VCaP (cell line): ENCODE measurements at regions not wholly inside any gene's neighbourhood (a gene's known extent, or its start where the extent isn't known, plus 50 kb on each side); places are given as distances from the start of the nearest gene placed in this dataset.

Experiments used
- H3K27ac ChIP-seq: fragments of 450-650 bp; 2 replicates; pipeline ENCODE4 v1.5.1; 2017
- TF ChIP-seq, protein P1 (sequence below): fragments of 450-650 bp; conservative IDR thresholded peaks from 2 replicates; pipeline ENCODE4 v1.5.1; 2017; ENCODE audit warnings: mild to moderate bottlenecking, moderate library complexity

DNA sequence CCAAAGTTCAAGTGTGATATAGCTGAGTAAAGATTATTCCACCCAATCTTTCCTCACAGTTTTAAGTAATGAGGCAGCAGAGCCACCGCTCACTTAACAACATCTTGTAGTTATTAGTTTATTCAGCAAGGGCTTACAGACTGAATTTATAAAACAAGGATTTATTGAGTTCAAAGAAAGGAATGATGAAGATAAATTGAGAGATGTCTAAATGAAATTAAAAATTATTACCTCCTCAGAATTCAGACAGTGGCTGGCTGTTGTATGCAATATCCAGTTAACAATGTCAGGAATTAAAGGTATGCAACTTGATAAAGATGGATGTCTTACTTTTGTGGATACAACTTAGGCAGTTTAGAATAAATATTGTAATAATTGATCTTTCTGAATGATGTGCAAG is 927.3 kb upstream of the CDH2 start:
- TF ChIP-seq, protein P1, sequence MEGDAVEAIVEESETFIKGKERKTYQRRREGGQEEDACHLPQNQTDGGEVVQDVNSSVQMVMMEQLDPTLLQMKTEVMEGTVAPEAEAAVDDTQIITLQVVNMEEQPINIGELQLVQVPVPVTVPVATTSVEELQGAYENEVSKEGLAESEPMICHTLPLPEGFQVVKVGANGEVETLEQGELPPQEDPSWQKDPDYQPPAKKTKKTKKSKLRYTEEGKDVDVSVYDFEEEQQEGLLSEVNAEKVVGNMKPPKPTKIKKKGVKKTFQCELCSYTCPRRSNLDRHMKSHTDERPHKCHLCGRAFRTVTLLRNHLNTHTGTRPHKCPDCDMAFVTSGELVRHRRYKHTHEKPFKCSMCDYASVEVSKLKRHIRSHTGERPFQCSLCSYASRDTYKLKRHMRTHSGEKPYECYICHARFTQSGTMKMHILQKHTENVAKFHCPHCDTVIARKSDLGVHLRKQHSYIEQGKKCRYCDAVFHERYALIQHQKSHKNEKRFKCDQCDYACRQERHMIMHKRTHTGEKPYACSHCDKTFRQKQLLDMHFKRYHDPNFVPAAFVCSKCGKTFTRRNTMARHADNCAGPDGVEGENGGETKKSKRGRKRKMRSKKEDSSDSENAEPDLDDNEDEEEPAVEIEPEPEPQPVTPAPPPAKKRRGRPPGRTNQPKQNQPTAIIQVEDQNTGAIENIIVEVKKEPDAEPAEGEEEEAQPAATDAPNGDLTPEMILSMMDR: no peak
- no peak overlapping the region for H3K27ac ChIP-seq

DNA sequence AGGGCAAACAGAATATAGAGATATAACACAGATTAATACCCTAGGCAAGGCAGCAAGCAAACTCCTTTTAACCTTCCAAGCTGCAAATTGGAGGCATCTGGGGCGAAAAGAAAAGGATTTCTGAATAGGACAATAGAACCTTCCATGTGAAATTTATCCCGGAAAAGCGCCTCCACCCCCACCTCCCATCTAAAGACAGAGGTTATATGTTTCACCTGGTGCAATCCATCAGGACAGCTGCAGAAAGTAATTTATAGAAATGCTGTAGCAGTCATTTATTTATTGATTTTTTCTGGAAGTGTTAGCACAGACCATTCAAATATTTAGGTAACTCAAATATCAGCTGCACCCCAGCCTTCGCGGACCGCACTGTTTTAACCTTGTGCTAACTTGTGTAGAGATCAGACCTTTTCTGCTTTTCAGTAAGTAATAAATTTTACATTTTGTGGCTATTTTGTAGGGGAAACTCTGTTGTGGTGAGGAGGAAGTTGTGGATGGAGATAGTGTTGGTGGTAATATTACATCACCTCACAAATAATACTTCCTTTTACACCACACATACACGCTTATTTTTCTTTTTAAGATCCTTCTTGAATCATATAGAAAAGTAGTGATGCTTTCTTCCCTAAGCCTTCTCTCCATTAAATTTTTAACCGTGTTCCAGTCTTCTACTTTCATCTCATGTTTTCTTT is 919.3 kb upstream of the CDH2 start:
- TF ChIP-seq, protein P1: no peak
- H3K27ac ChIP-seq: no peak overlapping the region

DNA sequence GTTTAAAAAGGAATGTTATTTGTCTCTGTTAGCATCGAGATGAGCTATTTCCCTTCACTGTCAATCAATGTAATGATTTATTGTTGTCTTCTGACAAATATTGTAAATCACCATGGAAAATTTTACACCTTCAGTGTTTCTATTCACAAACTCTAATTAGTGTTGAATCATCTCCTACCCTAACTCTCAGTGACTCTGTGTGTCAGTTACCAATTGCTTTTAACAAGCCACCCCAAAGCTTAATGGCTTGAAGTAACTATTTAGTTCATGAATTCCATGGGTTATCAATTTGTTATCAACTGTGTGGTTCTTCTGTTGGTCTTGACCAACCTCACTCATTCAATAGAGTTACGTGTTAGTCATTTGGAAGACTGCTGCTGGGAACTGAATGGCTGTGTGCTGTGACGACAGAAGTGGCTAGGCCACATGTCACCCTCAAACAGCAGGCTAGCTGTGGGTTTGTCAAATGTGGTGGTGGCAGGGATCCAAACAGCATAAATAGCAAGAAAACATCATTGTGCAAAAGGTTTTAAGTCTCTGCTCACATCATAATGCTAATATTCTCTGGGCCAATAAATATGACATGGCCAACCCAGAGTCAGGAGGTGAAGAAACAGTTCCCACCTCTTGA is 910.8 kb upstream of the CDH2 start:
- TF ChIP-seq, protein P1: no peak
- no peak overlapping the region for H3K27ac ChIP-seq

DNA sequence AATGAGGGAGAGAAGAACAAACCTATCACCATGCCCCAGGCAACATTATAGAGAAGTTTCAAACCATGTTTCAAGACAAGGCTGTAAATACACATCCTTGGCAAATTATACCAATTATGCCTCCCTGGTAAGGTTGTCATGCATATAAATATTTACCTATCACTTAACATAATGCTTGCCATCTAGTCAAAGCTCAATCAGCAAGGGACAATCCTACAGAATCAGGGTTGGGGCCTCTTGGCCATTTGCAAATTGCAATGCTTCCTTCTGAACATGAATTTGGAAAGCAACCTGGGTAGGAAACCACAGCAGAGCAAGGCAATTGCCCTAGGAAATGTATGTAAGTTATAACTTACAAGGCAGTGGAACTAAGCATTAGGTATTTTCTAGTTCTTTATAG is 907.2 kb upstream of the CDH2 start:
- TF ChIP-seq, protein P1: no peak
- H3K27ac ChIP-seq: no peak overlapping the region

DNA sequence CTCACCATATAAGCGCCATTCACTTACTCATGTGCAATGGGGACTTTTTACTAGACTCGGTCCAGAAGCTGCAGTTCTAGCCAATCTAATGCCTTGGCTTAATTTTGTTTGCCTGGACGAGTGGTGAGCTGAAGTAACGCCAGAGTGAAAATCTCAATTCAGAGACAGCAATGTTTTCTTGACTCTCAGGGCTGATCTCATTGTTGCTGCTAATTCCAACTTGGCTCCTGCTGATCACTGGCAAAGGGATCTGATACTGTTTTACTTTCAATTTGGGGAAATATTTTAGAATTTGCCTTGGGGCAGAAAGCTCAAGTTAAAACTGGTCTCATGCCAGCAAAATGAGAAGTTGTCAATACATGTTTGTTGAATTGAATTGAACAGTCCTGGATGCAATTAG is 906.6 kb upstream of the CDH2 start:
- no peak overlapping the region for H3K27ac ChIP-seq
- TF ChIP-seq, protein P1: no peak

DNA sequence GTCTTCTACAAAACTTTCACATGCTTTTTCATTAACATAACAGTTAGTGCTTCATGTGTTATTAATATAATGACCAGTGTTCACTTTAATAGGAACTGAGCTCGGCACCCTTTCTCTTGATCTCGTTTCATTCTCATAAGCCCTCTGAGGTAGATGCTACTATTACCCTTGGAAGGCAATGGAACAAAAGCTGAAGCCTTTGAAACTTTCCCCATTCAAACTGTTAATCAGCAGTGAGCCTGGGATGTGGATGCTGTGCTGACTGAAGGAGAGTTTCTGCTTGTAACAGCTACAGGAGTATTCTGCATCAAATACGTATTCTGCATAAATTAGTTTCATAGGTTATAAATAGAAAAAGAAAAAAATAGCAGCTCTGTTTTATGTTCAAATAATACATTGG is 904.0 kb upstream of the CDH2 start:
- TF ChIP-seq, protein P1: no peak
- H3K27ac ChIP-seq: no peak overlapping the region

DNA sequence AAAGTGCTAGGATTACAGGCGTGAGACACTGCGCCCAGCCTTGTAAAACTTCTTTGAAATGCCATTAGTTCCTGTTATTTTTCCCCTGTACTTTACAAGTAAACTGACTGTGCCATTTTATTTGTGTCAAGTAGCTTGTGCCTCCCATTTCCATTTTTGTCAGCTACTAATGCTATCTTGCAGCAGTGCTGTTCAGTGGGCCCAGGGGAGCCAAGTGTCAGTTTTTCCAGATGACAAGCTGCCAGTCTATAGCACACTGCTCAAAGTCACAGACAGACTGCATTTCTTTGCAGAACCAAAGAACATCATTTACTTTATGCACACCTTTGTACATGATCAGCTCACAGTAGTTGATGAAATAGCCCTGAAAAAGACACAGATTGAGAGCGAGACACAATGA is 901.3 kb upstream of the CDH2 start:
- TF ChIP-seq, protein P1: no peak
- H3K27ac ChIP-seq: no peak overlapping the region
